OCI-LY3 (cell line): ENCODE measurements at regions not wholly inside any gene's neighbourhood (a gene's known extent, or its start where the extent isn't known, plus 50 kb on each side); places are given as distances from the start of the nearest gene placed in this dataset.
"Not testable (repeated sequence)": the region's sequence is repeated elsewhere in the genome, so short reads cannot be mapped to it uniquely, and the experiment has no call there.

Experiments
- H2AFZ ChIP-seq: fragments of 200-600, 300-600 bp; shearing (Covaris generic); 2 replicates; pipeline ENCODE4 v1.6.0; 2014; ENCODE audit warnings: antibody characterized with exemption, low read depth, low read length
- H3K27ac ChIP-seq: fragments of 200-600, 300-600 bp; sonication (generic); 2 replicates; pipeline ENCODE4 v1.5.1; 2014; ENCODE audit warnings: mild to moderate bottlenecking, low read length, moderate library complexity, mixed read lengths
- H3K27me3 ChIP-seq: fragments of 200-600, 300-600 bp; sonication (generic); 2 replicates; pipeline ENCODE4 v1.6.1; 2014; ENCODE audit warnings: low read depth, low read length, mixed read lengths
- H3K36me3 ChIP-seq: fragments of 200-600, 300-600 bp; sonication (generic); replicated peaks from 2 replicates; pipeline ENCODE3; 2014; ENCODE audit warnings: low read depth, low read length, mixed read lengths
- H3K4me1 ChIP-seq: fragments of 300-600, 200-600 bp; sonication (generic); 2 replicates; pipeline ENCODE4 v1.6.1; 2014; ENCODE audit warnings: low read length, mixed read lengths
- H3K4me2 ChIP-seq: fragments of 200-600, 300-600 bp; sonication (generic); 2 replicates; pipeline ENCODE4 v1.6.1; 2014; ENCODE audit warnings: low read length, mixed read lengths
- H3K4me3 ChIP-seq: fragments of 300-600, 200-600 bp; sonication (generic); 2 replicates; pipeline ENCODE4 v1.5.1; 2014; ENCODE audit warnings: antibody characterized with exemption, mild to moderate bottlenecking, low read length, moderate library complexity
- H3K79me2 ChIP-seq: fragments of 300-600, 200-600 bp; shearing (Covaris generic); 2 replicates; pipeline ENCODE4 v1.6.1; 2014; ENCODE audit warnings: mild to moderate bottlenecking, low read length, mixed read lengths
- H3K9ac ChIP-seq: fragments of 300-600, 200-600 bp; shearing (Covaris generic); 2 replicates; pipeline ENCODE4 v1.6.0; 2014; ENCODE audit warnings: mild to moderate bottlenecking, low read length, moderate library complexity
- H3K9me3 ChIP-seq: fragments of 200-600, 300-600 bp; shearing (Covaris generic); 2 replicates; pipeline ENCODE4 v1.6.1; 2014; ENCODE audit warnings: low read length, mixed read lengths; ENCODE audit not compliant: insufficient read depth
- H4K20me1 ChIP-seq: fragments of 200-600, 300-600 bp; sonication (generic); 2 replicates; pipeline ENCODE4 v1.6.1; 2016; ENCODE audit warnings: low read length, mixed read lengths; ENCODE audit not compliant: insufficient read depth
- CTCF ChIP-seq: fragments of 200-600, 300-600 bp; sonication (generic); IDR thresholded peaks from 2 replicates; pipeline ENCODE4 v1.5.1; 2014; ENCODE audit warnings: antibody characterized with exemption, low read length, low read depth
- EZH2phosphoT487 ChIP-seq: fragments of 200-600 bp; shearing (Covaris generic); IDR thresholded peaks from 2 replicates; pipeline ENCODE4 v1.6.1; 2018; ENCODE audit warnings: antibody characterized with exemption, mixed run types, low read depth

GRCh38 chr10:90227217-90227656 lies 525.8 kb downstream of the KIF20B start:
- Histone ChIP-seq H3K36me3 (no peaks in the 10 kb centered on the region), H4K20me1 (no peaks in the 10 kb centered on the region), H3K9me3 (no peaks in the 10 kb centered on the region), H3K4me1 (no peaks in the 10 kb centered on the region), H3K27ac (no peak overlapping the region), H3K4me3 (no peak overlapping the region), H3K4me2 (no peak overlapping the region), H3K27me3 (no peaks in the 10 kb centered on the region), H2AFZ (no peak overlapping the region), H3K79me2 (no peaks in the 10 kb centered on the region), H3K9ac (no peak overlapping the region)
- no peak for TF ChIP-seq EZH2phosphoT487
- TF ChIP-seq CTCF, result no peak

- no peaks in the 10 kb centered on the region for H4K20me1 ChIP-seq
- H3K27me3 ChIP-seq, result no peaks in the 10 kb centered on the region
- no peaks in the 10 kb centered on the region for H3K36me3 ChIP-seq
- TF ChIP-seq EZH2phosphoT487, result no peak
- TF ChIP-seq CTCF, result no peak
- no peak overlapping the region for H3K9ac ChIP-seq
- H3K9me3 ChIP-seq, result no peaks in the 10 kb centered on the region
- no peaks in the 10 kb centered on the region for H3K79me2 ChIP-seq
- H3K4me3 ChIP-seq, result no peak overlapping the region
- no peak overlapping the region for H3K4me2 ChIP-seq
- H3K4me1 ChIP-seq, result no peaks in the 10 kb centered on the region
- no peak overlapping the region for H3K27ac ChIP-seq
- no peak overlapping the region for H2AFZ ChIP-seq
Observed at GRCh38 chr10:90227786-90228185, 526.4 kb downstream of the KIF20B start.

GRCh38 chr10:90229486-90229885 lies 528.1 kb downstream of the KIF20B start:
- no peak overlapping the region for H3K4me2 ChIP-seq
- no peaks in the 10 kb centered on the region for H3K36me3 ChIP-seq
- TF ChIP-seq CTCF, result no peak
- no peak for TF ChIP-seq EZH2phosphoT487
- no peaks in the 10 kb centered on the region for H3K79me2 ChIP-seq
- no peak overlapping the region for H3K4me3 ChIP-seq
- no peaks in the 10 kb centered on the region for H3K4me1 ChIP-seq
- H2AFZ ChIP-seq, result no peak overlapping the region
- H3K9me3 ChIP-seq, result no peaks in the 10 kb centered on the region
- no peak overlapping the region for H3K27ac ChIP-seq
- no peak overlapping the region for H3K9ac ChIP-seq
- no peaks in the 10 kb centered on the region for H4K20me1 ChIP-seq
- no peaks in the 10 kb centered on the region for H3K27me3 ChIP-seq

- H3K4me3 ChIP-seq, H3K27ac ChIP-seq, H3K4me1 ChIP-seq, H3K9me3 ChIP-seq, H3K9ac ChIP-seq, H4K20me1 ChIP-seq, H2AFZ ChIP-seq, H3K4me2 ChIP-seq, H3K79me2 ChIP-seq, H3K36me3 ChIP-seq, H3K27me3 ChIP-seq: not testable (repeated sequence)
Observed at GRCh38 chr10:90233805-90234204, 532.4 kb downstream of the KIF20B start.

- Histone ChIP-seq H3K9me3 (no peaks in the 10 kb centered on the region), H3K27ac (no peak overlapping the region), H3K4me2 (no peak overlapping the region), H2AFZ (no peak overlapping the region), H3K9ac (no peak overlapping the region), H3K36me3 (no peaks in the 10 kb centered on the region), H4K20me1 (no peaks in the 10 kb centered on the region), H3K27me3 (no peaks in the 10 kb centered on the region), H3K79me2 (no peaks in the 10 kb centered on the region), H3K4me3 (no peak overlapping the region), H3K4me1 (no peaks in the 10 kb centered on the region)
- no peak for TF ChIP-seq CTCF
- TF ChIP-seq EZH2phosphoT487, result no peak
Observed at GRCh38 chr10:90245623-90246022, 544.2 kb downstream of the KIF20B start.

- not testable (repeated sequence) for H4K20me1 ChIP-seq, H3K79me2 ChIP-seq, H3K4me2 ChIP-seq, H3K9me3 ChIP-seq, H3K4me1 ChIP-seq, H3K9ac ChIP-seq, H3K36me3 ChIP-seq, H3K4me3 ChIP-seq, H2AFZ ChIP-seq, H3K27ac ChIP-seq, H3K27me3 ChIP-seq
Observed at GRCh38 chr10:90250784-90251183, 549.4 kb downstream of the KIF20B start.
